ENCODE measurements at regions not wholly inside any gene's neighbourhood (a gene's known extent, or its start where the extent isn't known, plus 50 kb on each side); places are given as distances from the start of the nearest gene placed in this dataset.
A peak's percentile ranks its signal among the peaks of the same experiment; 100 is the strongest.
"Not testable (repeated sequence)": the region's sequence is repeated elsewhere in the genome, so short reads cannot be mapped to it uniquely, and the experiment has no call there.

DNA sequence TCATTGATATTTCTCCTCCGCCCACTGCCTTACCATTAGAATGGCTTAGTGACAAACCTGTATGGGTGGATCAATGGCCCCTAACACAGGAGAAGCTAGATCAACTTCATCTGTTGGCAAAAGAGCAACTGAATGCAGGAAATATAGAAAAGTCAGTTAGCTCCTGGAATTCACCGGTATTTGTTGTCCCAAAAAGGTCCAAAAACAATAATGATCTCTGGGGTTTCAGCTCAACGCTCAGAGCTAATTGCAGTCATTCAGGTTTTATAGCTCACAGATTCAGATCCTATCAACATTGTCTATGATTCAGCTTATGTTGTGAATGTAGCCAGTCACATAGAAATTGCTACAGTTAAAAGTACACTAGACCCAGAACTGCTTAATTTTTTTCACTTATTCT lies 124.0 kb upstream of the ZCCHC13 start:
- no peak for DNase-seq

DNA sequence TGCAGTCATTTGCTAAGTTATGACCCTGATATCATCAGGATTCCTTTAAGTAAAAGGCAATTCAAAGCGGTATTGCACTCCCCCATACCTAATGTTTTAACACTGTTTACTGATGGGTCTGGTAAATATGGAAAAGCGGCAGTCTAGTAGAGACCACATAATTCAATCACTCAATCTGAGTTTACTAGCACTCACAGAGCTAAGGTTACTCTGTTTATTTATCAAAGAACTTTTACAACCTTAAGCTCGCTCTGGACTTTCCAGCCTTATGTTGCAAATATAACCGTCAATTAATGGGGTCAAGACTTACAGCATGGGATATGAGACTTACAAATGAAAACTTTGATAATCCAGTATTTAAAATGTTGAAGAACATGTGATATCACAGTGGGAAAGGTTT lies 124.5 kb upstream of the ZCCHC13 start:
- DNase-seq = no peak

DNA sequence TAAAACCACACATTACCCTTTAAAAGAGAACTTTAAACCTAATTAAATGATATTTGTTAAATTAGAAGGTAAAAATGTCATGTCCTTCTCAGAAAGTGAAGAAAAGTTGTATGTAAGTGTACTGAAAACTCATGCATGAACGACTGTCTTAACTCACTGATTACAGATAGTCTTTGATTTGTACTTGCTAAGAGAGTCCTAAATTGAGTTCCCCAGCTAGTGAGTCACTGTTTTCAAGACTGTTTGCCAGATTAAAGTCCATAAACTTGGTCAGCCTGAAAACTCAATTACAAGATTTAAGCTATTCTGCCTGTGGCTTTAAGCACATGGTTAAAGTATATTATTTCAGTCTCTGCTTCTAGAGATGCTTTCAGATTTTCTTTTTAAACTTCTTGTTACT lies 124.9 kb upstream of the ZCCHC13 start:
- no peak for DNase-seq

DNA sequence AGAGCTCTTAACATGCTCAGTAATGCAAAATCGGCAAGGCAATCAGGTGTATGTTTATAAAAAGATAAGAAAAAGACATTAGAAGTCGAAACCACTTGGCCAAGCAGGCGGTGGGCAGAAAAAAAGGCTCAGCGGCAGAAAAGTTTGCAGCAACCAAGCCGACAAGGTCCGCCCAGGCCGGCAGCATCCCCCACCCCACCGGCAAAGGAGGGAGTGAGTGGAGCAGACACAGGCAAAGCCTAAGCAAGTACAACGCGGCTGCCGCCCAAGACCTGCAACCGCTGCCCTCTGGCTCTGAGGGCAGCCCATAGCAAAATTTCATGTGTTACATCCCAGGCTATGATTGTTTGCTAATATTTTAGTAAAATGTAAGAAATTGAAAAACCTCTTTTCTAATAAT lies 125.4 kb upstream of the ZCCHC13 start:
- DNase-seq = no peak

DNA sequence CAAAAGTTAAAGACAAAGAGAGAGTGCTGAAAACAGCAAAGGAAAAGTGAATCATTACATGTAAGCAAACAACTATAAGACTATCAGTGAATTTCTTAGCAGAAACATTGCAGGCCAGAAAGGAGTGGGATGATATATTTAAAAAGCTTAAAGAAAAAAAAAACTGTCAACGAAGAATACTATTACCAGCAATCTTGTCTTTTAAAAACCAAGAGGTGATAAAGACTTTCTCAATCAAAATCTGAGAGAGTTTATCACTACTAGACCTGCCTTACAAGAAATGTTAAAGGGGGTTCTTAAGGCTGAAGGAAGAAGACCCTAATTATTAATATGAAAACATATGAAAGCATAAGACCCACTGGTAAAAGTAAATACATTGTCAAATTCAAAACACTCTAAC lies 132.5 kb upstream of the ZCCHC13 start:
- no peak for DNase-seq

DNA sequence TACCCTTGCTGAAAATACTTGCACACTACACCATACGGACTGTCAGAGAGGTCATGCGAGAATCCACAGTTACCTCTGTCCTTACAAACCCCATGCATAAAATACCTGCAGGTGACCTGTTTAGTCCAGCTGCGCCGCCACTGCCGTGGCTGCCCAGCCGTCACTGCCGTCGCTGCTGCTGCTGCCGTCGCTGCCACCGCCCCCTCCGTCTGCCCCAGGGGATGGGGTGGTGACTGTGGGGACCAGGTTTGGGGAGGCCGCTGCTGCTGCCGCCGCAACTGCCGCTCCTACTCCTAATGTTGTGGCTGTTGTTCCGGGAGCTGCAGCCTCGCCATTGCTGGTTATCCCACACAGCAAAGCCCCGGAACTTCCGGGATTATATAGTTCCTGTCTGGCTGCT lies 141.8 kb upstream of the ZCCHC13 start:
- DNase-seq = no peak

DNA sequence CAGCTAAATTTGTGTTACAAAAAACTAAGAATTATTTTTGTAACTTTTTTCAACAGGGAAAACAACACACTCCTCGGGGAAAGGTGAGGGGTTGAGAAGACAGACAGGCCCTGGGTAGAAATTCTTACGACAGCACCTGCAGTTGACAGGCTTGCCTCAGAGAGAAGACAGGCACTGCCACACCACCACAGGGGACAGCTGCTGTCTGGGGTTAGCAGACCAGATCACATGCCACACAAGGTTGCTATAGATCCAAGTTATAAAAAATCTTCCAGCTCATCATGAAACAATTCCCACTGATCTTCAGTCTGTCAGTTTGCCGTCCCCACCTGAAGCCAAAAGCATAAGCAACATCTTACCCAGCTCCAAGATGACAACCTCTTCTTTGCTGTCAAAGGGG lies 143.2 kb upstream of the ZCCHC13 start:
- no peak for DNase-seq

DNA sequence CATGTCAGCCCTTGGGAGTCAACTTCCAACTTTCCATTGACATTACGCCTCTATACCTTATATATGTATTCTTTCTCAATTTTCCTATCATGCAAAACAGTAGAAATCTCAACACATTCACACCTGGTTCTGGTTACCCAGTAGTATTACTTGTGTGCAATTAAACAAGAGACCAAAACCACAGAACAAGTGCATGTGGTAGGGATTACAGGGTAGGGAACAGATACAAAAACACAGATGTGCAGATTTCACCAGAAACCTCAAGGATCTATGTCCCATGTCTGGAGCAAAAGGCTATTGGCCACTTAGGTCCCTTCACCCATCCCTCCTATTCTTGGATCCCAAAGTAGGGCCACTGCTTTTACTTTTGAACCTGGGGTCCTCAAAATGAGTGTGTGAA lies 143.6 kb upstream of the ZCCHC13 start:
- no peak for DNase-seq

DNA sequence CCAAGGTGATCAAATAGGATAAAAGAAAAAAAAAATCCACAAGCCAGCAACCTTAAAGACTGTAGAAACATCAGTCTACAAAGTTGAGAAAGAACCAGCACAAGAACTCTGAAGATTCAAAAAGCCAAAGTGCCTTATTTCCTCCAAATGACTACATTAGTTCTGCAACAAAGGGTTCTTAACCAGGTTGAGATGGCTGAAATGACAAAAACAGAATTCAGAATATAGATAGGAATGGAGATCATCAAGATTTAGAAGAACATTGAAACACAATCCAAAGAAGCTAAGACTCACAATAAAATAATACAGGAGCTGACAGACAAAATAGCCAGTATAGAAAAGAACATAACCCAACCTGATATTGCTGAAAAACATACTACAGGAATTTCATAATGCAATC lies 156.5 kb upstream of the ZCCHC13 start:
- DNase-seq = no peak

DNA sequence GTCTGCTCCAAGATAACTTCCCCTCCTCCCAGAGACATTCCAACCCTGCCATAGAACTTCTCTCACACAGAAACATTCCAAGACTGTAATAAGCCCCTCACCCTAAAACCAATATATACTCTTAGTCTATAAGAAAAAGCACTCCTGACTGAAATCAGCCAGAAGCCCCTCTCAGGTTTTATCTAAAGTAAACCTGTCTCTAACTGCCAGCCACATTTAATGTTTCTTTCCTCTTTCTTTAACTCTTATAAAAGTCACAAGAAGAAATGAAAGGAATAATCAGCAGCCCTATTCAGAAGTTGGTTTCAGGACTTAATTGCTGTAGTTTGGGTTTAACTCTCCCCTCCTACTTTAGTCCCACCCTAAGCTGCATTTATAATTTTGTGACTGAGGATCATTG lies 165.0 kb upstream of the ZCCHC13 start:
- no peak for DNase-seq

DNA sequence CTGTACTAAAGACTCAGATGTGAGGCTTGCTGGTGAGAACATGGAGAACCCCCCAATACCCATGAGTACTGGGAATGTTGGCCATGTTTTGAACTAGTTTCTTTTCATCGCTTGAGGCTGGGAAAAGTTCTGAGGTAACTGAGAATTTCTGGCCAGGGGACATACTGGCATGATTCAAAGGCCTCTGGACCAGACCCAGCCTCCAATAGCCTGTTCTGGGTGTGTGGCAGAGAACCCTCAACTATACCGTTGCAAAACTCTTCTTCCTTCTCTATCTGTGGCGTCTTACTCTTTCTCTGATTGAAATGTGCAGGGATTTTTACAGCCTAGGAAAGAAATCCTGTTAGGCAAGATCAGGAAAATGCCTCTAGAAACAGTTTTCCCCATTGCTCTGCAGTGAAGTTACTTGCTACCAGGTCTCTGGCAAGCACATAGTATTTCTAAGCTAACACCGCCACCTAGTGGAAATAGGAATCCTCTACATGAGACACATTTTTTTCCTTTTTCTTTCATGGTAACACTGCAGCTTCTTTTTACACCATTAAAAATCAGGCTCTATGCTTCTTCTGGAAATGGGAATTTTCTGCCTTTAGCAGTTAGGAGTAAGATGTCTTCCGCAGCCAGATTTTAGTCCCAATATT lies 170.7 kb upstream of the ZCCHC13 start:
- DNase-seq = peak; percentile 17

DNA sequence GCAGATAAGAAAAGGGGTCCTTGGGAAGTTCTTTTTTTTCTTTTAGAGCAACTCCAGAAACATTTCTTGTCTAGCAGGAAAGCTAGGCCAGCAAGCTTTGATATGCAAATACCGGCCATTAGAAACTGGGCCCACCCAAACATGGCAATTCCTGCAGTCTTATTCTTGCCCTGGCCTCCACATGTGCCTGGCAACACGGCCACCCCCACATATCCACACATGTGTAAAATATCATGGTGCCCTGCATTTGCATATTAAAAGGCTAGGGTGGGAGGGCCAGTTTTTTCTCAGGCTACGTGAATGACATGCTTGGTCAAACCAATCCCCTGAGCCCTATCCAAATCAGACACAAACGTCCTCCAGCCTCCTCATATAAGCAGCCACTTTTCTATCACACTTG lies 171.7 kb upstream of the ZCCHC13 start:
- DNase-seq = no peak

DNA sequence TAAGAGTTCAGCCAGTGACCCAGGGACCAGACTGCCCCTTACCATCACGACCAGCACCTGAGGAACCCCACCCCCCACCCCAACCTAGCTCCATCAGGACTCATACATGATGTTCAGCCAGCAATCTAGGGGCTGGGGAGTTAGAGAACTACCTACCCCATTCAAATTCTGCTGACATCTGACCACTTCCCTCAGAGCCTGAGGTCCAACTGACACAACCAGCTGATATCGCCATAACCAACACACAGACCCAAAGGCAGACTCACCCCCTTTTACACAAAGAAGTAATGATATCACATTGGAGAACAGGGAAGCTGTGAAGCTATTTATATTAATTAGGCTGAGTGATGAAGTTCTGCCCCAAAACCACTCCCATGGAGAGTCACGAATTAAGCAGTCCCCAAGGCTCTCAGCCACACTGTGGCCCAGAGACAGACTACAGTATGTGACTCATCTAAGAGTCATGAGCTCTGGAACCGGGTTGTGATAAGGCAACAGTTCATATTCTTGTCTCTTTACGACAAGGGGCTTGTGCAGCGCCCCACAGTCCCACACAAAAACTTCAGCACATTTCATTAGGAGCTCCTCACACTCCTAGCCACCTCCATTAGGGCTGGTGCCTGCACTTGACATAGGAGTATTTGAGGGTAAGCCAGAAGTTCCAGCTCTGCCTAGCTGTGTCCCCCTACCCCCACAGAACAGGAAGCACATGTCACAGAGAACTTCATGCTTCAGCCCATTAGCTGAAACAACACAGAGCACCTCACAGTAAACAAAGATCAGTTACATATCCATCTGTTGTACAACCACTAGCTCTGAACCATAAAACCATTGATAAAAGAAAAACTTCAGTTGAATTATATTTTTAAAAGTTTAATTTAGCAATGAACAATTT lies 184.7 kb upstream of the ZCCHC13 start:
- no peak for DNase-seq

DNA sequence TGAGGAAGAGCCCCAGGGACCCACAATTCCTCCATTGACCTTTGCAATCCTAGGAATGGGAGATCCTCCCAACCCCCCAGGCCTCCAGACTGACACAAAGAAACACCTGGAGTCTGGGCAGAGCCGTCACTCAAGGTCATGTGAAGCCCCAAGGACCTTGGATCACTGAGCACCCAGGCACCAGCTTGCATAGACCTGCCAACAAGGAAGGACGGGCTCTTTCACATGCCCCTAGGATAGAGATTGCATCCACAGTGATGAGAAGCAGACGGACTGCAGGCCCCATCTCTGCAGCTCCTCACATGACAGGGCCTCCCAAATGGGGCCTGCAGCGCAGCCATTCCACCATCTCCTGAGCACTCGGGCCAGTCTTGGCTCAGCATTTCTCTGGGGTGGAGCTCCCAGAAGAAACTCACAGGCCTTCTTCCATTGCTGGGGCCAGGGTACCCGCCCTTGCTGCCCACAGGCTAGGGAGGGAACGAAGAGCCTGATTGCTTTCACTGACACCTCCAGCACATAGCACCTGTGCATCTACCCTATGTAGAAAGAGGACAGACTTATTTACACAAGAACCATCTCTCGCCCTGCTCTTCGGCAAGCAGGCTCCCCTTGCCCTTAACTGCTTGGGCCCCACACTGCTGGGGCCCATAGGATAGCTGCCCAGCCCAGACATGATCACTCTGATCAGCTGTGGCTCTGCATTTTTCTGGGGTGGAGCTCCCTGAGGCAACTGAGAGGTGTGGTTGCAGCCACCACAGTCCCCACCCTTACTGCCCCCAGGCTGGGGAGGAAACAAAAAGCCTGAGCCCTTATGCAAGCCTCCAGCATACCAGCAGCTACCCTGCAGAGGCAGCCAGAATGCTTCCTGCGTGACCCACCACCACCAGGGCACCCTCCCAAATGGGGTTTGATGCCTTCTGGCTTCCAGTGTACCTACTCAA lies 185.7 kb upstream of the ZCCHC13 start:
- no peak for DNase-seq

DNA sequence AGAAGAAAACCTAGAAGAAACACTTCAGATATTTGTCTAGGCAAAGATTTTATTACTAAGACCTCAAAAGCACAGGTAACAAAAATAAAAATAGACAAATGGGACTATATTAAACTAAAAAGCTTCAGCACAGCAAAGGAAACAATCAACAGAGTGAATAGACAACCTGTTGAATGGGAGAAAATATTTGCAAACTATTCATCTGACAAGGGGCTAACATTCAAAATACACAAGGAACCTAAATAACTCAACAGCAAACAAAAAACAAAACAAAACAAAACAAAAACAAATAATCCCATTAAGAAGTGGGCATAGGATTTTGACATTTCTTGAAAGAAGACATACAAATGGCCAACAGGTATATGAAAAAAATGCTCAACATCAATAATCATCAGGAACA lies 192.7 kb upstream of the ZCCHC13 start:
- no peak for DNase-seq

DNA sequence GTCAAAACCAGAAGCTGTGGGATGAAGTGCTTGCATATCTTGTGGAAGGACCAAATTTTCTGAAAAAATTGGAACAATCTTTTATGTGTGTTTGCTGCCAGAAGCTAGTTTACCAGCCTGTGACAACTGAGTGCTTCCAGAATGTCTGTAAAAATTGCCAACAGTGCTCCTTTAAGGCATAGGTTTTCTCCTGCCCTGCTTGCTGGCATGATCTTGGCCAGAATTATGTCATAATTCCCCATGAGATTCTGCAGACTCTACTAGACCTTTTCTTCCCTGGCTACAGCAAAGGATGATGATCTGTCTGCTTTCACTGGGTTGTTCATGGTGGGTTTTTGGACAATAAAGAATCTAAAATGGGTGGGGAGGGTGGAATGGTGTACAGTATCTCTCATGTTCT lies 196.3 kb upstream of the ZCCHC13 start:
- DNase-seq = no peak

DNA sequence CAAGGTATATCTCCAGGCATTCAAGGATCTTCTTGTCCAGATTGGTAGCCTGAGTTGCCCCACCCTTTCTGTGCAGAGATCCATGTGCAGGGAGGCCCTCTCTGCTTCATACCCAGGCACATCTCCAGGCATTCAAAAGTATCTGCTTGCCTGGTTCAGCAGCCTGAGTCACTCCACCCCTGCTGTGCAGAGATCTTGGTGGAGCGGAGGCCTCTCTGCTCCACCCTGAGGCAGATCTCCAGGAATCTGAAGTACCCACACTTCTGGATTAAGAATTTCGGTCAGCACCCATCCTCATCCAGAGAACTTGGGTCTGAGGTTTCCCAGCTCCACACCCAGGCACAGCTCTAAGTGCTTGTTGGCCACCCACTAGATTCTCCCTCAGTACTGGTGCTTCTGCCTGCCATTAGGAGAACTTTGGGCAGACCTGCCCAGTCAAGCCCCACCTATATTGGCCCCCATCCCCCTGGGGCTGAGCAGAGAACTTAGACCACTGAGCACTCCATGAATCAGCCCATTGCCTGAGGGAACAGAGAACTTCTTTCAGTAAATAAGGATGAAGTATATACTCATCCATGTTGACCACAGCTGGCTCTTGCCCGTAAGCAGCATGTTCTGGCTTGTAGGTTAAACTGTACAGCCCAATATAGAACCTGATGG lies 199.5 kb upstream of the ZCCHC13 start:
- DNase-seq = no peak

DNA sequence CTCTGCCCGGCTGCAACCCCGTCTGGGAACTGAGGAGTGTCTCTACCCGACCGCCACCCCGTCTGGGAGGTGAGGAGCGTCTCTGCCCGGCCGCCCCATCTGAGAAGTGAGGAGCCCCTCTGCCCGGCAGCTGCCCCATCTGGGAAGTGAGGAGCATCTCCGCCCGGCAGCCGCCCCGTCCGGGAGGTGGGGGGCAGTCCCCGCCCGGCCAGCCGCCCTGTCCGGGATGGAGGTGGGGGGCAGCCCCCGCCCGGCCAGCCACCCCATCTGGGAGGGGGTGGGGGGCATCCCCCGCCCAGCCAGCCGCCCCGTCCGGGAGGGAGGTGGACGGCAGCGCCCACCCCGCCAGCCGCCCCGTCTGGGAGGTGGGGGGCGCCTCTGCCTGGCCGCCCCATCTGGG lies 205.6 kb upstream of the ZCCHC13 start:
- not testable (repeated sequence) for DNase-seq

DNA sequence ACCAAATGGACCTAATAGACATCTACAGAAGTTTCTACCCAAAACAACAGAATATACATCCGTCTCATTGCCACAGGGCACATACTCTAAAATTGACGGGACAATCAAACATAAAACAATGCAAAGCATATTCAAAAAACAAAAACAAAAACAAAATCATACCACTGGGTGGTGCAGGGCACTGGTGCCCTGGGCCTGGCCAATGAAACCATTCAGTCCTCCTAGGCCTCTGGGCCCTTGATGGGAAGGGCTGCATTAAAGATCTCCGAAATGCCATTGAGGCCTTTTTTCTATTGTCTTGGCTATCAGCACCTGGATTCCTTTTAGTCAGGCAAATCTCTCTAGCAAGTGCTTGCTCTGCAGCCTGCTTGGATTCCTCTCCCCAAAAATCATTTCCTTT lies 213.9 kb upstream of the ZCCHC13 start:
- DNase-seq = no peak

DNA sequence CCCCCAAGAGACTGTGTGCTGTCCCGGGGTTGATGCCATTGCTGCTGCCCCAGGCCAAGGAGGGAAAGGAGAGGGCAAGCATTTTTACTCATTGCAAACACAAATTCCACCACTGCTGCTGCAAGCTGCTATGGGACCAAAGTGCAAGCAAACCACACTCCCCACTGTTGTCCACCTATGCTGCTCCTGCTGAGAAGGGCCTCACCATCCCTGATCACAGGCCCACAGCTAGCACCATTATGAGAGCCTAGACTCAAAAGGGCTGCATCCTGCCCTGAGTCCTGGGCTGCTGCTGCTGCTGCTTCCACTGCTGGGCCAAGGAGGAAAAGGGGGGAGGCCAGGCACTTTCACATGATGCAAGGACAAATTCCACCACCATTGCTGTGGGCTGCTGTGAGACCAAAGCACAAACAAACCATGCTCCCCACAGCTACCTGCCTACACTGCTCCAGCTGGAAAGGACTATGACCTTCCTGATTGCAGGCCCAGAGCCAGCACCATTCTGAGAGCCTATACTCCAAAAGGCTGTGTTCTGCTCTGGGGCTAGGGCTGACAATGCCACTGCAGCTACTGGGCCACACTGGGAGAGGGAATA lies 218.2 kb upstream of the ZCCHC13 start:
- no peak for DNase-seq

DNA sequence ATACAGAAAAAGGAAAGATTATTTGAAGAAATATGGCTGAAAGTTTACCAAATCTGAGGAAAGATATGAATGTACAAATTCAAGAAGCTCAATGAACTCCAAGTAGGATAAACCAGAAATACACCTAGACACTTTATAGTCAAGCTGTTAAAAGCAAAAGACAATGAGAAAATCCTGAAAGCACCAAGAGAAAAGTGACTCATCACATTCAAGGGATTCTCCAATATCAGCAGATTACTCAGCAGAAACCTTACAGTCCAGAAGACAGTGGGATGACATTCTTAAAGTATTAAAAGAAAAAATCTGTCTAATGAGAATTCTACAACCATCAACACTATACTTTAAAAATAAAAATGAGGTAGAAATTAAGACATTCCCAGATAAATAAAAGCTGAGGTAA lies 223.8 kb upstream of the ZCCHC13 start:
- no peak for DNase-seq

DNA sequence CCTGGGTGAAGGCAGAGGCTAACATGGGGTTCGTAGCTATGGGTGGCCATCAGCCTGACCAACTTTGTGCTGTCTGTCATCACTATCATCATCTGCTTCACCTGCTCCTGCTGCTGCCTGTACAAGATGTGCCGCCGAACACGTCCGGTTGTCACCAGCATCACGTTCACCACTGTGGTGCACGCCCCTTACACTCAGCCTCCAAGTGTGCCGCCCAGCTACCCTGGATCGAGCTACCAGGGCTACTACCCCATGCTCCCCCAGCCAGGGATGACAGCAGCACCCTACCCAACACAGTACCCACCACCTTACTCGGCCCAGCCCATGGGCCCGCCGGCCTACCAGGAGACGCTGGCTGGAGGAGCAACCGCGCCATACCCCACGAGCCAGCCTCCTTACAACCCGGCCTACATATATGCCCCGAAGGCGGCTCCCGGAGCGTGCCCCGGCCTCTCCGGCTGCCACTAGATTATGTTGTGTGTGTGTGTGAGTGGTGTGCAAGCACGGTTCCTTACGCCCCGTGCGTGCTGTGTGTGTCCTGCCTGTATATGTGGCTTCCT lies 213.4 kb upstream of the XIST start:
- no peak for DNase-seq

Data from NCI-H2081 treated with DMSO at 0.1 percent for 48 hours (cell line).